Non-pigmented ciliary epithelial cell (primary cell): ENCODE measurements at regions not wholly inside any gene's neighbourhood (a gene's known extent, or its start where the extent isn't known, plus 50 kb on each side); places are given as distances from the start of the nearest gene placed in this dataset.

Experiments
- DNase-seq: peaks from one replicate; pipeline ENCODE4 v3.0.0-alpha.2; 2010; ENCODE audit warnings: low read depth

DNA sequence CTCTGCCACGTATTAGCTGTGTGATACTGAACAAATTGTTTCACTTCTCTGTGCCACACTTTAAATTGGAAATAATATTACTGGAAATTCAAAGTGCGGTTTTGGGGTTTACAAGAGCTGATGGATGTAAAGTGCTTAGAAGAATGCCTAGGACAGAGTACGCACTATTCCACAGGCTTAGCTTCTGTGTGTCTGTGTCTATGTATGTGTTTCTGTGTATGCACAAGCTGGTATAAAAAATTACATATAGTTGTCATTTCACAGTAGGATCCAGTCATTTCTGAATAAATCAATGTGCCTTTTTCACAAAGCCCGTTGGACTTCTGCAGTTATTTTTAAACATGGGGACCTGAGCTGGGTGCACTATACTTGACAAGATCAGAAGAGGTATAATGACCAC is 370.4 kb downstream of the TUSC7 start:
- DNase-seq = no peak

DNA sequence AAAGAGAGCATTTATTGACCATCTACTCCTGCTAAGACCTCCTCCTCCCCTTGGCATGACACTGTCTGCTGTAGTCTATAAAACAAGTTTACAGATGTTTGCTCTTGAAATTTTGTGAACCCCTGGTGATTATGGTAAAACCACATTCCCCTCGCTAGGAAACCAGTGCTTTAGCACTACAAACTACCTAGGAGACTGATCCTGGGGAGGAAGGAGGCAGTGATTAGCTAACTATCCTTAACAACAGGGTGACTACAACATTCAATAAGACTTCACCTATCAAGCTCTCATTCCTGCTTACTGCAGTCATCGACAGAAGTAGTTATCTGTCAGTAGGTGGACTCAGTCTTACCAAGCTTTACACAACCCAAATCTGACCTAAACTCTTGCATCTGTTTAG is 371.3 kb downstream of the TUSC7 start:
- DNase-seq = no peak

DNA sequence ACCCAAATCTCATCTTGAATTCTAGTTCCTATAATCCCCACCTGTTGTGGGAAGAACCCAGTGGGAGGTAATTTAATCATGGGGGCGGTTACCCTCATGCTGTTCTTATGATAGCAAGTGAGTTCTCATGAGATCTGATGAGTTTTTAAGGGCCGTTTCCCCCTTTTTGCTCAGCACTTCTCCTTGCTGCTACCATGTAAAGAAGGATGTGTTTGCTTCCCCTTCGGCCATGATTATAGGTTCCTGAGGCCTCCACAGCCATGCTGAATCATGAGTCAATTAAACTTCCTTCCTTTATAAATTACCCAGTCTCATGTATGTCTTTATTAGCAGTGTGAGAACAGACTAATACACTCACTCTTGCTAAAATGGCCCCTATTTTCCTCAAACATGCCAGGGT is 374.7 kb downstream of the TUSC7 start:
- DNase-seq = no peak

DNA sequence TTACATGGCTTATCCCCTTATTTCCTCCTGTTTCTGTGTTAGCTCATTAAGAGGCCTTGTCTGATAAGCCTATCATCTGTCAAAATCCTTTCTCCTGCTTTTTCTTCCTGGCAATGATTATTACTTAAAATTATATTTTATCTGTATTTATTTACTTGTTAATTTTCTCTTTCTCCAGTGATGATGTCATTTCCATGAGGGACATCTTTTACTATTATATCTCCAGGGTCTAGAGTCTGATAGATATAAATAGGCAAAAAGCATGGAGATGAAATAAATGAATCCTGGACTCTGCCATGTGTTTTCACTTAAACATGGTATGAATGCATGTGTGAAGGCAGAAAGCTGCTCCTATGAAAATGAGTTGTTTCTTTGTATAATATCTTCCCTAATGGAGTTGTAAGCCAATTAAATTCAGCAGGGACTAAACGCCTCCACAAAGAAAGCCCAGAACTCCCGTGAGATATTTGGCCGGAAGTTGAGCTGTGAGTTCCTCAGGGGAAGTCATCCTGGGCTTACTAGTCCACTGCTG is 375.2 kb downstream of the TUSC7 start:
- DNase-seq = no peak

DNA sequence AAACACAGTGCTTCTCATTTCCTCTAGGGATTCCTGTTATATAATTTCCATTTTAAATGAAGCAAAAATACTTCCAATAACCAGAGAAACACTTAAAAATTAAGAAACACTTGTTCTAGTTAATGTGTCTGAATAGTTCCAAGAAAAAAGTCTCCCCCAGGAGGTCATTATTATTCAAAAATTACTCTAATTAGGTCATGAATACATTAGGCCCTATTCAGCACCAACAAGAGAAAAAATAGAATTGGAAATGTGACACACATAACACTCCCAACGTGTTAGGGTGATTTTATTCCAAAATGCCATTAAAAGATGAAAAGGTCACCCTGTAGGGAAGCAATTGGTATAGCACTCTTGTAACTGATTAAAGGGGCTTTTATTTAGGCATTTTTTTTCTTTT is 382.1 kb downstream of the TUSC7 start:
- no peak for DNase-seq

DNA sequence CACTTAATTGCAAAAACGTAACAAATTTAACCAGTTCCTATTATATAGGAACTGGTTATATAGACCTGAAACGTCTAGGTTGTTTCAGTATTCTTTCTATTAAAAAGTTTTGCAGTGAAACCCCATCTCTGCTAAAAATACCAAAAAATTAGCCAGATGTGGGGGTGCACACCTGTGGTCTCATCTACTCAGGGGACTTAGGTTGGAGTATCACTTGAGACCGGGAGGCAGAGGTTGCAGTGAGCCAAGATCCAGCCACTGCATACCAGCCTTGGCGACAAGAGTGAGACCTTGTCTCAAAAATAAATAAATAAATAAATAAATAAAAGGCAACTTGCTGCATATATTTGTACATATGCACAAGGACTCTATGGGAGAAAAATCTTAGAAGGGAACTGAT is 387.0 kb downstream of the TUSC7 start:
- DNase-seq = no peak

DNA sequence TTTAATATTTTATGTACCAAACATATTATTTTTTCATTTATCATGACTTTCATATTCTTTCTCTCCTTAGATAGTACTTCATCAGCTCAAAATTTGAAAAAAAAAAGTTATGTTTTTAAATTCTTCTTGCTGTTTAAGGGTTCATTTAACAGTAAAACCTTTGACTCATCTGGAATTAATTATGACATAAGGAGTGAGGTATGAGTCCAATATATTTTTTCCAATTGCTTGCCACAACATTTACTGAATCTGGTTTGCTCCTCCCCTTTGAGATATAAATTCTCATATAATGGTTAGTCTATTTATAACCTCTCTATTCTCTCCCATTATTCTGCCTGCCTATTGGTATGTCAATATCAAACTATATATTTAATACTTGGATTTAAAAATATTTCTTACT is 387.8 kb downstream of the TUSC7 start:
- no peak for DNase-seq

DNA sequence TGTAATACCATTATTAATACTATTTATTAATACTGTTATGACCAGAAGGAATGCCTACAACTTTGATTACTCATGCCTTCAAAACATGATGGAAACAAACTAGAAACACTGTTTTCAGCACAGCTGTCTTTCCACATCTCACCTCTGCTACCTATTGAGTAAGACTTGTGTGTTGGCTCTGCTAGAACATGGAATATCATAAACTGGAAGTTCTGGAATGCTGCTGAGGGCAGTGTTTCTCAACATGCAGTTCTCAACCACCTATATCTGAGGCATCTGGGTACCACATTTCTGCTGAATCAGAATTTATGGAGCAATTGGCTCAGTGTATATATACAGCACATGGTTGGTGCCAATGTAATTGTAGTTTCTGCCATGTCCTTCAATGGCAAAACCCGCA is 392.1 kb downstream of the TUSC7 start:
- no peak for DNase-seq

DNA sequence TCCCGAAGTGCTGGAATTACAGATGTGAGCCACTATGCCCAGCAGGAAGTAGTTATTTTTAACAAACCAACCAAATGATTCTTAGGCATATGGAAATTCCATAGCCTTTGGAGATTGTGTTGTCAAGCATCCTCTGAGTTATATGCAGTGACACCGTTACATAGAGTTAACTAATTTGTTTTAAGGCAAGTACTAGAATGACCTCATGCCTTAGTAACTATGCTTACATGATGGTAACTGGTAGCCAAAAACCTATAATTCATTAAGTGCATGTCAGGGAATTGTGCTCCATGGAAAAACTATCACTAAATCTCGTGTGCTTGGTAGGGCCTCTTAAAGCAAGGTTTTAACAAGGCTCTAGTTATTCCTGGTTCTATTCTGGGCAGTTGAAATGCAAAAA is 392.8 kb downstream of the TUSC7 start:
- DNase-seq = no peak

DNA sequence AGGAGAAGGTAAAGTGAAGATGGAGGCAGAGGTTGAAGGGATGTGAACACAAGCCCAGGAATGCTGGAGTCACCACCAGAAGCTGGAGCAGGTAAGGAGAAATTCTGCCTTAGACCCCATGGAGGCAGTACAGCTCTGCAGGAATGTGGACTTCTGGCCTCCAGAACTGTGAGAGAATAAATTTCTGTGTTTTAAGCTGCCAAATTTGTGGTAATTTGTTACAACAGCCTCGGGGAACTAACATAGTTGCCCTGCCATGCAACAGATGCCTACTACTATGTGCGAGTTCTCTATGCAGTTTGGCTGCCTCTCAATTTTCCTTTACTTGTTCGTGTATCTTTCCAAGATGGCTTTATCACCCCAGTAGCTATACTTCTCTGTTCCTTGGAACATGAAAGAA is 394.1 kb downstream of the TUSC7 start:
- DNase-seq = no peak

DNA sequence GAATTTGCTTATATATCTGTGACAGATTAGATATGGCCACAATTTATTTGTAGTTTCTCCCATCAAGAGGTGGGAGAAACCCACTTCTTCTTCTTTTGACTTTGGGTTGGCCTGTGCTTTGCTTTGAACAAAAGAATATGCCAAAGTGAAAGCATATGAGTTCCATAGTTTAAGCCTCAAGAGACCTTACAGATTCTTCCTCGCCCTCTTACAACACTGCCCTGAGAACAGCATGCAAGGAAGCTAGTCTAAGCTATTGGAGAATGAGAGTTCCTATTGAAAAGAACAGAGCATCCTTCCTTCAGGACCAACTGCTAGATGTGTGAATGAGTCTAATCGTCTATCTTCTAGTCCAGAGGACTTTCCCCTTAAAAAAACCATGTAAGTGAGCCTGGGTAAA is 394.8 kb downstream of the TUSC7 start:
- DNase-seq = no peak

DNA sequence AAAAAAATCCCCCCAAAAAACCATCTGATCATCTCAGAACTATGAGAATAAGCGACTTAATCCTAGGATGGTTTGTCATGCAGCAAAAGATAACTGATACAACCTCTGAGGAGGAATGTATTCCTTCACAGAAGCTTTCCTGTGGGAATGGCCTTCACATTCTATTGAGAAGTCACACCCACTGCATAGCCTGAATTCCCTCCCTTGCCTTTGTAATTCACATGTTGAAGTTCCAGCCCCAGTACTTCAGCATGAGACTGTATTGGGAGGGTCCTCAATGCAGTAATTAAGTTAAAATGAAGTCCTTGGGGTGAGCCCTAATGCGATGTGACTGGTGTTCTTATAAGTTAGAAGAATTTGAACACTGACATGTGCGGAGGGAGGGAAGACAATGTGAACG is 395.2 kb downstream of the TUSC7 start:
- no peak for DNase-seq

DNA sequence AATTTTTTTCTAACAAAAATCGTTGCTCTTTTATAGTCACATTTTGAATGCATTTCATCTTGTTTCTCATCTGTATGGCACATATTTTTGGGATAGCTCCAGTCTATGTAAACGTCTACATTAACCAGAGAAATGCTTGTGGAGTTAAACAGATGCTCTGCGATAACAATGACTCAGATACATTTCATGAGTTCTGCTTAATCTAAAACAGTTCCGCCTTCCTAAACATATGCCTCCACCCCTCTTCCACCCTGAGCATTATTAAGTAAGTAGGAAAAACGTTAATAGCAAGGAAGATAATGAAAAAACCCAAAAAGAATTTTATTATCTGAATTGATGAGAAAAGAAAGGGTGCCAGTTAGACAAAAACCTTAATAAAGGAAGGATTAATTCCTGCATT is 396.1 kb downstream of the TUSC7 start:
- no peak for DNase-seq

DNA sequence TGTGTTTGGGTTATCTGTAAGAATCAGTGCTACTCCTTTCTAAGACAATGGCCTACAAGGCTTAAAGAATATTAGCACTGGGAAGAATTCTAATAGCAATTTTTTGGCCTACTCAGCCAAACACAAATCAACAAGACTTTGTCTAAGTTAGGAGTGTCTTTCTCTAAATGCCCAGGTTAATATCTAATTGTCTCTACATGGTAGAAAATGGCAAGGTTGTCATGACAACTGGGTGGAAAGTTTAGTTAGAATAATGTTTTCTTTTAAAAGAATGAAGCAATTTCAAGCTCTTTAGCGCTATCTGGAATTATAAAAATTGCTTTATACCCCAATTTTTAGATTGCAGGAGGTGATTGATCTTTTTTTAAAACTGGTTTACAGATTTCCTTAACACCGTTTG is 396.8 kb downstream of the TUSC7 start:
- no peak for DNase-seq

DNA sequence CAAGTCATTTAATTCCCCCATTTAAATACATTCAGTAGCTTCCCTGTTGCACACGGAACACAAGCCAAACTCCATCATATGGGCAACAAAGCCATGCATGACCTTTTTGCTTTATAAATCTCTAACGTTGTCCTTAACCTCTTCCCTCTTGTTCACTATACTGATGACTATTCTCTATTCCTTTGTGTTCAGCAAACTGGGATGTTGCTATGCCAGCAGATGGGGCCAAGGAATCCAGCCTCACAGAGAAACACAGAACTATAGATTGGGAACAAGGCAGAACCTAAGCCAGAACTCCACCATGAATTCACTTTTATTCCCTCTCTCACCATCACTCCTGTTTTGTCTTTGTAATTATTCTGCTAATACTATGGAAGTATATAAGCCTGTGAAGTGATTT is 398.4 kb downstream of the TUSC7 start:
- no peak for DNase-seq

DNA sequence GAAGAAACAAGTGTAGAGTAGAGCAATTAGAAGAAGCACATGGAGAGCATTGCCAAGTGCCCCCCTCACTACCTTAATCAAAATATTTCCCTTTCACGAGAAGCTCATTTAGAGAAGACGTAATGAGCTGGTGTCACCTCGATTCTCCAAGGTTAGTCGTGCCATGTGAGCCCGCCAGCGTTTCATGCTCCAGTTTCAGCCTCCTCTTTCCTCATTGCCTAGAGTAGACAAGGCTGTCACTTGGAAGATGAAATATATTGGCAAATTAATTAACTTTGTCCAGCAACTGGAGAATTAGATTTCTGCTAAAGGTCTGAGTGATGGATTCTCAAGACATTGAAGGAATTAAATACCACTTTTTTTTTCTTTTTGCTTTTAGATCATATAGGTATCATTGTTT is 399.6 kb downstream of the TUSC7 start:
- DNase-seq = no peak

DNA sequence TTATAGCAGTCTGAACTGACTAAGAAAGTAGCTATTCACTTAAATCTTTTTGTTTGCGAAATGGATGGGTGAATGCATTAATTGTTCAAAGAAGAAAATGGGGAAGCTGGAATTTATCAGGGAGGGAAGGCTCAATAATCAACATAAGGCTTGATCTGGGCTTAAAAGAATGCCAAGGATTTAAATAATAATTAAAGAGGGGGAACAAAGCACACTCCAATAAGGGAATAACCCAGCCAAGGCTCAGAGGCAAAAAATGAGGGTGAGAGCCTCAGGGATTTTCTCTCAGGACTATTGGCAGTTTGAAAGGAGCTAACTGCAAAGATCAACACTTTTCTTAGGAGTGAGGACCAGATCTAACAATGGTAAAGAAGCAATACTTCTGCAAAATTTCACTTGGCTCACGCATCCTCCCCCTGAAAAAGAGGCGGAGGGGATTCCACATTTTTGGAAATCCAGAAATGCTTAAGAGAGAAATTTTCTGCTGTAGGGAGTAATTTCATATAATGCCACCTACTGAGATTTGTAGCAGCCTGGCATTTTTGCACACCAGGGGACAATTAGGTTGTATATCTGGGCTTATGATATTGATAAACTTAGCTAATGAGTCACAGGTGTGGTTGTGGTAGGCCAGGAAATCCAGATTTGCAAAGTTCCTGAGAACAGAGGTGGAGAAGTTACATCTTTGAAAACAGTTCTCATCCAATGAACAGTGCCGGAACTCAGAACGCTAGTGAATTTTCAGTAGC is 405.1 kb downstream of the TUSC7 start:
- no peak for DNase-seq

DNA sequence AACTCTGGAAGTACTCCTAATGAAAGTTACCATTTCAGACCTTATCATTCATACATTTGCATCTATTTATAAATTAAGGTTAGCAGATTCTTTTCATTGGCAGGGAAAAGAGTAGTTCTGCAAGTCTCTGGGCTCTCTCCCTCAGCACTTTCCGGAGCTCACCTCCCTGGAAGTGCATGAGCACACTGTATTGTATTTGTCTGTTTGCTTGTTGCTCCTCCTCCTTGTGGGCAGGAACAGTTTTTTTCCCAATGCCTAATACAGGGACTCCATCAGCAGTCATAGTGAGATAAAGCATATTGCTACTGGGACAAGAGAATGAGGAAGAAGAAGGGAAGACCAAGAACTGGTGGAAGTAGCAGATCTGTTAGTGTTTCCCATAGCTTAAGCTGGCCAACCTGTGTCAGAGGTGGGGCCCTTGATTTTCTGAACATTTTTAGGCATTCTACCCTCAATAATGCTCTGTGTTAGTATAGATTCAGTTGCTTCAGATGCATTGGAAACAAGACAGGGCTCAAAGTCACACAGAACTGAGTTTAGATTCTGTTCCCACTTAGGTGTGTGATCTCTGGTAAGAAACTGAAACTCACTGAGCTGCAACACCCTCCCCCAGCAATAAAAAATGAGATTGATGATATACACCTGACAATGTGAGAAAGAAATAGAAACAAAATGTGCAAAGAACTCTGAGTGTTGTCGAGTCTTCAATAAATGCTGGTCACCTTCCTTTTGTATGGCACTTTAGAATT is 407.8 kb downstream of the TUSC7 start:
- DNase-seq = no peak

DNA sequence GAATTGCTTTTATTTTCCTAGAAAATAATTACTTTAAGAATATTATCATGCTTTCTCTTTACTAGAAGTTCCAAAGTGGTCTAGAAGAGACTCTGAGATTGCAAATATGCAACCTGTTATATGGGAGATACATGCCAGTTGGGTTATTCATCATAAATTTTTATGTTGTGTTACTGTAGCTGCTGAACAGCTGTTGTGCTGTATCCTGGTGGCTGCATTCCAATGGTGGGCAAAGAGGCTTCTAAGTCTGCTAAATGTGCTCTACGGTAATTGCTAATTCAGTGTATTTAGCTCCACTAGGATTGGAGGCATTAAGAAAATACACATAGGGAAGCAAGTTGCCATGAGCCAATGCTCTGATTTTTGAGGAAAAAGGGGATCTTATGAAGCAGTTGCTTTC is 409.0 kb downstream of the TUSC7 start:
- no peak for DNase-seq

DNA sequence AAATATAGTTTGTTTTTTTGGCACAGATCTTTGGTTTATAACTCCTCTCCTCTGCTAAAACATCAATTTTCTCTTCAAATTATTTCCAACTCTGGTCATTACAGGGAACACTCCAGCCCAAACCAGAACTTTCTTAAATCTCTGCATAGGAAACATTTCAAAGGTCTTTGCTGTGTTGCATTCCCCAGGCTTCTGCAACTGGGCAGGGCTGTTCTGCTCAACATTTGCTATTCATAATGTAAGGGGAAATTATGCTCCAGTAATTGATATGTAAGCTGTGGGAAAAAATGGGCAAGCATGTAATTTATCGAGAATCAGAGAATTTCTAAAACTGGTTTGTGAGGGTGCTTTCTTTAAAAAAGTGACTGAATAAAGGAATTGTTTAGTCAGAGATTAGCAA is 410.4 kb downstream of the TUSC7 start:
- no peak for DNase-seq

DNA sequence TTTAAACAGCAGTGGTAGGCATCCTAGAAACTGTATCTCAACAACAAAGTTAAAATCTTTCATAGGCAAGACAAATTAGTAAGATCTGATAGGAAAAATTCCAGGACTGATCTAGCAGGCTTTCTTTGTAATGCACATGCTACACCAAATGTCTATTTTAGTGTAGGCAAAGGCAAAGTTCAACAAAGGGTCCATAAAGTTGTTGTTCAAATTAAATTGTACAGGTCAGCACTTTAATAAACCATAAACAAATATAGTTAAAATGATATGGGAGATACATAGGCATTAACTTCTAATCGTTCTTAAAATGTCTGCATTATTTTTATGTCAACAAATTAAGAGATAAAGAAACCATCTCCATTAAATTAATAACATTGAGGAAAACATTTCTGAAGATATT is 413.0 kb downstream of the TUSC7 start:
- no peak for DNase-seq

DNA sequence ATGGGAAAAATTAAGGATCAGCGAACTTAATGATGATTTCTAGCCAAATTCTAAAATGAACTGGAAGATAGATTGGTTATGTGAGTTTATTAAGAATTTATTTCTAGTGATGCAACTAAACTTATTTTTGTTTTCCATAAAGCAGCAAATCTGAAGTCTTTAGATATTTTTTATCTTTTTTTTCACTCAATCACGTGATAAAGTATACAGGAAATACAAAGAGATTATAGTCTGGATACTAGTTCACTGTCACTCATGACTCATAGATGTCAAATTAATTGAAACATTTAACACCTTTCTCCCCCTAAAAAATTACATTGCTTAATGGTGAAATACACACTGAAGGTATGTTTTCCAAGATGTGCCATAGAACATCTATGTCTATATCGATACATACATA is 416.9 kb downstream of the TUSC7 start:
- no peak for DNase-seq

DNA sequence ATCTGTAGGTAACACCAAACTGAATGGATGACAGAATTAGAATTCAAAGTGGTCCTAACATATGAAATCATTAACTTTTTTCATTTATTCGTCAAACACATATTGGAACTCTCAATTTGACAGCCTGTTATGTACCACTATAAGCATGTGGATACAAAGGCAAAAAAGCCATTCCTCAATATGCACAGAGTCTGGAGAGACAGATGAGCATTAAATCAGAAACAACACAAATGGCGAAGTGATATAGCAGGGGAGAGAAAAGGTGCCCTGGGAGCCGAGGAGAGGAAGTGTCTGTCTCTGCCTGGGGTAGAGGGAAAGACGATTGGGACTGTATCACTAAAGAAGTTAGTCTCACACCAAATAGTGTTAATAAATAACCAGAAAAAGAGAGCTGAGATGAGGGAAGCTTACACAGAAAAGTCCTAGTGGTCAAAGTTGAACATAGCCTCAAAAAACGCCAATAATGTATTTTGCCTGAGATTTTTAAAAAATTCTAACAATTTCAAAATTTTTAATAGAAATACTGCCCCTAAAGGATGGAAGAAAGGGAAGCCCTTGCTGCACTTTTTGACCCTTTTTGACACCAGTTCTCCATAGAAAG is 417.5 kb downstream of the TUSC7 start:
- DNase-seq = no peak
